ENCODE measurements at regions not wholly inside any gene's neighbourhood (a gene's known extent, or its start where the extent isn't known, plus 50 kb on each side); places are given as distances from the start of the nearest gene placed in this dataset.

- no peak for TF ChIP-seq CTCF (IDR thresholded peaks at IDR 0.05)
- Histone ChIP-seq H4K20me1 (ENCODE audit: insufficient read depth, low read length) (no peaks in the 10 kb centered on the region), H3K4me1 (ENCODE audit: control insufficient read depth in 1 of 2, insufficient read depth in 2 of 2, low read length in 2 of 2) (no peaks in the 10 kb centered on the region), H3K9ac (ENCODE audit: insufficient read depth, low read length, poor library complexity, severe bottlenecking) (no peak overlapping the region), H3K4me2 (replicated peaks; ENCODE audit: extremely low read depth, low read length, poor library complexity, severe bottlenecking) (no peak overlapping the region), H3K27me3 (ENCODE audit: control insufficient read depth in 2 of 2, insufficient read depth in 2 of 2, low read length in 2 of 2) (no peaks in the 10 kb centered on the region), H3K27ac (ENCODE audit: low read depth in 1 of 2, low read length in 2 of 2) (no peak overlapping the region), H3K4me3 (replicated peaks in 1 of 3; ENCODE audit: low read depth in 2 of 3, low read length in 3 of 3) (no peak overlapping the region), H2AFZ (ENCODE audit: insufficient read depth, low read depth, low read length, poor library complexity, severe bottlenecking) (no peak overlapping the region), H3K9me3 (replicated peaks in 1 of 2; ENCODE audit: control insufficient read depth in 1 of 2, insufficient read depth in 1 of 2, low read length in 2 of 2) (no peaks in the 10 kb centered on the region), H3K36me3 (replicated peaks in 1 of 2; ENCODE audit: control insufficient read depth in 1 of 2, insufficient read depth in 2 of 2, low read length in 2 of 2) (no peaks in the 10 kb centered on the region), H3K79me2 (ENCODE audit: insufficient read depth, low read length) (no peaks in the 10 kb centered on the region)
- H3K36me3 Mint-ChIP-seq, result no peaks in the 10 kb centered on the region
- no peak overlapping the region for H3K27ac Mint-ChIP-seq
- DNase-seq, result no peak
- no peak overlapping the region for H3K4me3 Mint-ChIP-seq
- H3K9me3 Mint-ChIP-seq, result peaks cover 0 to 4% (median 1%) of the 10 kb centered on the region in 7 donors
- WGBS (ENCODE audit: insufficient coverage), result no CpG with 5 or more reads among the region's 1 CpG
- H3K4me1 Mint-ChIP-seq, result no peaks in the 10 kb centered on the region
- peaks cover 0 to 2% (median 0%) of the 10 kb centered on the region in 3 donors for H3K27me3 Mint-ChIP-seq (ENCODE audit: low read depth in 3 of 3)
- intact Hi-C loops (cut with micrococcal nuclease), result no loop called here
These were observed 112.8 kb upstream of the PITX2 start for GRCh38 chr4:110735686-110736085.

- Histone ChIP-seq H3K4me1 (ENCODE audit: control insufficient read depth in 1 of 2, insufficient read depth in 2 of 2, low read length in 2 of 2) (no peaks in the 10 kb centered on the region), H3K9me3 (replicated peaks in 1 of 2; ENCODE audit: control insufficient read depth in 1 of 2, insufficient read depth in 1 of 2, low read length in 2 of 2) (no peaks in the 10 kb centered on the region), H4K20me1 (ENCODE audit: insufficient read depth, low read length) (no peaks in the 10 kb centered on the region), H3K4me3 (replicated peaks in 1 of 3; ENCODE audit: low read depth in 2 of 3, low read length in 3 of 3) (no peak overlapping the region), H3K79me2 (ENCODE audit: insufficient read depth, low read length) (no peaks in the 10 kb centered on the region), H3K36me3 (replicated peaks in 1 of 2; ENCODE audit: control insufficient read depth in 1 of 2, insufficient read depth in 2 of 2, low read length in 2 of 2) (no peaks in the 10 kb centered on the region), H3K27ac (ENCODE audit: low read depth in 1 of 2, low read length in 2 of 2) (no peak overlapping the region), H3K9ac (ENCODE audit: insufficient read depth, low read length, poor library complexity, severe bottlenecking) (no peak overlapping the region), H2AFZ (ENCODE audit: insufficient read depth, low read depth, low read length, poor library complexity, severe bottlenecking) (no peak overlapping the region), H3K27me3 (ENCODE audit: control insufficient read depth in 2 of 2, insufficient read depth in 2 of 2, low read length in 2 of 2) (no peaks in the 10 kb centered on the region), H3K4me2 (replicated peaks; ENCODE audit: extremely low read depth, low read length, poor library complexity, severe bottlenecking) (no peak overlapping the region)
- WGBS (ENCODE audit: insufficient coverage), result no CpG with 5 or more reads among the region's 3 CpGs
- Mint-ChIP-seq H3K27ac (no peak overlapping the region), H3K27me3 (ENCODE audit: low read depth in 3 of 3) (no peaks in the 10 kb centered on the region), H3K36me3 (no peaks in the 10 kb centered on the region), H3K4me3 (no peak overlapping the region), H3K9me3 (peaks cover 0 to 3% (median 1%) of the 10 kb centered on the region in 7 donors), H3K4me1 (no peaks in the 10 kb centered on the region)
- no peak for DNase-seq
- no peak for TF ChIP-seq CTCF (IDR thresholded peaks at IDR 0.05)
- intact Hi-C loops (cut with micrococcal nuclease), result no loop called here
These were observed 115.1 kb upstream of the PITX2 start for GRCh38 chr4:110737931-110738330.

Data from CD14-positive monocyte (primary cell).